IMR-90 (cell line): ENCODE measurements at regions not wholly inside any gene's neighbourhood (a gene's known extent, or its start where the extent isn't known, plus 50 kb on each side); places are given as distances from the start of the nearest gene placed in this dataset.

ENCODE experiments used
- ATAC-seq: fragments of 200-7000 bp; cut with Tn5 transposase; 2 replicates; pipeline ENCODE4 v1.9.1; 2020; ENCODE audit warnings: low read depth, mild to moderate bottlenecking, moderate library complexity
- BruUV-seq: library from RNA; stranded (reverse); fragments of 400-500 nt; replicated peaks from 2 replicates; lab custom pipeline; 2021; lab: Mats Ljungman, UMichigan
- CTCF ChIA-PET: fragments of 300-600 bp; formaldehyde crosslinking; extraction: SDS; loops from one replicate; lab custom pipeline; 2021; ENCODE audit warnings: antibody characterized with exemption; lab: Yijun Ruan, JAX
- POLR2A ChIA-PET: fragments of 300-600 bp; sonication (Branson Sonifier 250); formaldehyde crosslinking; loops from one replicate; lab custom pipeline; 2022; ENCODE audit warnings: antibody characterized with exemption; ENCODE audit not compliant: unreplicated experiment; lab: Charles Lee
- DNase-seq: peaks from one replicate; pipeline ENCODE4 v3.0.0; 2013
- H2AFZ ChIP-seq: replicated peaks from 2 replicates; pipeline ENCODE3; 2013; ENCODE audit warnings: low read length, mild to moderate bottlenecking; ENCODE audit not compliant: poor library complexity
- H2AK5ac ChIP-seq: 2 replicates; pipeline ENCODE4 v1.6.1; 2013; ENCODE audit warnings: low read depth, low read length, inconsistent platforms
- H2AK9ac ChIP-seq: replicated peaks from 2 replicates; pipeline ENCODE3; 2013; ENCODE audit warnings: mild to moderate bottlenecking, low read depth, low read length, moderate library complexity; ENCODE audit not compliant: poor library complexity
- H2BK120ac ChIP-seq: 2 replicates; pipeline ENCODE4 v1.6.1; 2013; ENCODE audit warnings: low read depth, low read length, inconsistent platforms
- H2BK15ac ChIP-seq: 3 replicates; pipeline ENCODE4 v1.6.1; 2013; ENCODE audit warnings: low read depth, low read length, inconsistent platforms
- H2BK20ac ChIP-seq: 2 replicates; pipeline ENCODE4 v1.6.1; 2013; ENCODE audit warnings: low read depth, mild to moderate bottlenecking, inconsistent platforms, low read length, moderate library complexity
- H2BK5ac ChIP-seq: 2 replicates; pipeline ENCODE4 v1.6.1; 2013; ENCODE audit warnings: mild to moderate bottlenecking, low read depth, low read length, inconsistent platforms; ENCODE audit not compliant: poor library complexity, severe bottlenecking
- H3K14ac ChIP-seq: replicated peaks from 2 replicates; pipeline ENCODE4 v1.6.1; 2013; ENCODE audit warnings: low read depth, low read length, inconsistent platforms
- H3K18ac ChIP-seq: 2 replicates; pipeline ENCODE4 v1.6.1; 2013; ENCODE audit warnings: low read depth, low read length, control low read depth
- H3K23ac ChIP-seq: 2 replicates; pipeline ENCODE4 v1.6.1; 2013; ENCODE audit warnings: low read depth, low read length, inconsistent platforms
- H3K27ac ChIP-seq: 2 replicates; pipeline ENCODE4 v1.5.1; 2013; ENCODE audit warnings: mild to moderate bottlenecking, control low read depth, low read length; ENCODE audit not compliant: insufficient read depth
- H3K27me3 ChIP-seq: 2 replicates; pipeline ENCODE4 v1.6.1; 2013; ENCODE audit warnings: low read length; ENCODE audit not compliant: control insufficient read depth, insufficient read depth
- H3K36me3 ChIP-seq: 2 replicates; pipeline ENCODE4 v1.6.1; 2013; ENCODE audit warnings: low read length, mixed read lengths; ENCODE audit not compliant: control insufficient read depth, insufficient read depth
- H3K4ac ChIP-seq: 2 replicates; pipeline ENCODE4 v1.6.1; 2013; ENCODE audit warnings: low read depth, low read length, inconsistent platforms
- H3K4me1 ChIP-seq: 2 replicates; pipeline ENCODE4 v1.6.1; 2013; ENCODE audit warnings: low read length, mixed read lengths; ENCODE audit not compliant: control insufficient read depth, insufficient read depth
- H3K4me2 ChIP-seq: 2 replicates; pipeline ENCODE4 v1.6.1; 2013; ENCODE audit warnings: low read depth, mild to moderate bottlenecking, control low read depth, low read length, moderate library complexity
- H3K4me3 ChIP-seq: 2 replicates; pipeline ENCODE4 v1.5.1; 2013; ENCODE audit warnings: low read depth, mild to moderate bottlenecking, control low read depth, low read length, moderate library complexity; ENCODE audit not compliant: insufficient read depth
- H3K56ac ChIP-seq: 2 replicates; pipeline ENCODE4 v1.6.1; 2013; ENCODE audit warnings: low read length, inconsistent platforms; ENCODE audit not compliant: insufficient read depth; ENCODE audit errors: extremely low read depth
- H3K79me1 ChIP-seq, 2 experiments: 2 replicates each; pipeline ENCODE4 v1.6.1; 2013; ENCODE audit warnings: low read length in 2 of 2, inconsistent platforms in 1 of 2, low read depth in 1 of 2
- H3K9ac ChIP-seq: 2 replicates; pipeline ENCODE4 v1.6.1; 2013; ENCODE audit warnings: low read depth, low read length, control low read depth
- H3K9me1 ChIP-seq: 2 replicates; pipeline ENCODE4 v1.6.1; 2013; ENCODE audit warnings: low read length, inconsistent platforms; ENCODE audit not compliant: insufficient read depth
- H3K9me3 ChIP-seq: 2 replicates; pipeline ENCODE4 v1.6.1; 2013; ENCODE audit warnings: low read length; ENCODE audit not compliant: control insufficient read depth, insufficient read depth
- H4K20me1 ChIP-seq: 2 replicates; pipeline ENCODE4 v1.6.1; 2013; ENCODE audit warnings: low read length, inconsistent platforms; ENCODE audit not compliant: insufficient read depth
- H4K5ac ChIP-seq: 2 replicates; pipeline ENCODE4 v1.6.1; 2013; ENCODE audit warnings: mild to moderate bottlenecking, low read depth, low read length, control low read depth
- H4K8ac ChIP-seq, 2 experiments: 2 replicates each; pipeline ENCODE4 v1.6.1; 2013; ENCODE audit warnings: low read depth in 2 of 2, low read length in 2 of 2, control low read depth in 1 of 2, inconsistent platforms in 1 of 2
- H4K91ac ChIP-seq: 2 replicates; pipeline ENCODE4 v1.6.1; 2013; ENCODE audit warnings: low read depth, low read length, inconsistent platforms; ENCODE audit not compliant: insufficient read depth
- BHLHE40 ChIP-seq: fragments of 150-350 bp; IDR thresholded peaks from 2 replicates; pipeline ENCODE4 v1.6.1; 2016; ENCODE audit warnings: mild to moderate bottlenecking, low read depth, low read length
- CEBPB ChIP-seq: IDR thresholded peaks from 2 replicates; pipeline ENCODE4 v1.6.1; 2012; ENCODE audit warnings: low read depth, low read length, improper control_type of control experiment
- CHD1 ChIP-seq: IDR thresholded peaks from 2 replicates; pipeline ENCODE4 v1.6.1; 2012; ENCODE audit warnings: low read depth, low read length, improper control_type of control experiment
- MAZ ChIP-seq: IDR thresholded peaks from 2 replicates; pipeline ENCODE4 v1.6.1; 2012; ENCODE audit warnings: low read depth, mild to moderate bottlenecking, low read length, improper control_type of control experiment, moderate library complexity, borderline replicate concordance
- NFE2L2 ChIP-seq: fragments of 150-350 bp; IDR thresholded peaks from 2 replicates; pipeline ENCODE4 v1.6.1; 2016; ENCODE audit warnings: low read depth, mild to moderate bottlenecking, low read length
- POLR2A ChIP-seq: IDR thresholded peaks from 2 replicates; pipeline ENCODE4 v1.6.1; 2012; ENCODE audit warnings: mild to moderate bottlenecking, low read depth, low read length
- RAD21 ChIP-seq: IDR thresholded peaks from 2 replicates; pipeline ENCODE4 v1.6.1; 2012; ENCODE audit warnings: low read length, improper control_type of control experiment
- RCOR1 ChIP-seq: IDR thresholded peaks from 2 replicates; pipeline ENCODE4 v1.6.1; 2012; ENCODE audit warnings: mild to moderate bottlenecking, low read length, improper control_type of control experiment; ENCODE audit not compliant: insufficient replicate concordance
- RFX5 ChIP-seq: IDR thresholded peaks from 2 replicates; pipeline ENCODE4 v1.8.0; 2012; ENCODE audit warnings: low read depth, mild to moderate bottlenecking, low read length, moderate library complexity
- WGBS, 2 experiments: methylation state at CpG; one replicate each; pipeline versions ENCODE4 v1.1.5 to v1.1.7; 2013; ENCODE audit warnings: missing lambda C conversion rate in 2 of 2; ENCODE audit not compliant: insufficient read length in 1 of 2; ENCODE audit errors: extremely low coverage in 2 of 2; 5-methylcytosine and 5-hydroxymethylcytosine counted together
- dilution Hi-C: fragments of 300-500 bp; cut with HindIII; formaldehyde crosslinking; loops from one replicate; pipeline ENCODE4 v1.14.3; 2018; ENCODE audit warnings: low sequenced_read_pairs; ENCODE audit not compliant: unreplicated experiment
- in situ Hi-C: fragments of 300-500 bp; cut with MboI; formaldehyde crosslinking; loops from 3 replicates; pipeline ENCODE4 v1.14.3; 2019; ENCODE audit warnings: low sequenced_read_pairs, inconsistent platforms, mixed read lengths
- intact Hi-C: fragments of 100-400 bp; cut with micrococcal nuclease; formaldehyde crosslinking; loops from 2 replicates; pipeline ENCODE4 v1.10.0; 2022
- TF ChIP-seq, protein P1 (sequence below): fragments of 150-350 bp; IDR thresholded peaks from 2 replicates; pipeline ENCODE4 v1.6.1; 2017; ENCODE audit warnings: mild to moderate bottlenecking, antibody characterized with exemption, low read length, low read depth

- Histone ChIP-seq H4K91ac (no peak overlapping the region), H4K5ac (no peak overlapping the region), H3K56ac (no peak overlapping the region), H3K4ac (no peak overlapping the region), H3K9me1 (no peaks in the 10 kb centered on the region), H3K23ac (no peak overlapping the region), H2BK5ac (no peak overlapping the region), H2AK5ac (no peak overlapping the region), H3K9me3 (peaks cover 4% of the 10 kb centered on the region; the same call in 1 of the 2 replicates), H3K27me3 (no peaks in the 10 kb centered on the region), H2AFZ (no peak overlapping the region), H4K8ac (no peak overlapping the region), H3K4me2 (no peak overlapping the region), H3K79me1 (no peaks in the 10 kb centered on the region), H3K4me1 (no peaks in the 10 kb centered on the region), H3K4me3 (no peak overlapping the region), H3K36me3 (no peaks in the 10 kb centered on the region), H4K20me1 (no peaks in the 10 kb centered on the region), H3K27ac (no peak overlapping the region), H2BK120ac (no peak overlapping the region), H3K14ac (no peak overlapping the region), H2BK20ac (no peak overlapping the region), H2AK9ac (no peak overlapping the region), H3K18ac (no peak overlapping the region), H2BK15ac (no peak overlapping the region), H3K9ac (no peak overlapping the region)
- DNase-seq: no peak
- in situ Hi-C loops (no loop called here), dilution Hi-C loops (no loop called here), intact Hi-C loops (no loop called here)
- no peak for ATAC-seq
- POLR2A ChIA-PET: no interaction called here
- WGBS, 2 experiments: no CpG with 5 or more reads among the region's 5 CpGs
- CTCF ChIA-PET: interaction anchor here (0.6 kb wide), 1 partner anchor 331 kb away, joined by 3 read pairs; no protein-coding TSS in a partner anchor
- TF ChIP-seq RCOR1: no peak
- no peak for TF ChIP-seq RAD21
- no peak for TF ChIP-seq BHLHE40
- TF ChIP-seq MAZ: no peak
- TF ChIP-seq RFX5: no peak
- no peak for TF ChIP-seq CHD1
- TF ChIP-seq, protein P1, sequence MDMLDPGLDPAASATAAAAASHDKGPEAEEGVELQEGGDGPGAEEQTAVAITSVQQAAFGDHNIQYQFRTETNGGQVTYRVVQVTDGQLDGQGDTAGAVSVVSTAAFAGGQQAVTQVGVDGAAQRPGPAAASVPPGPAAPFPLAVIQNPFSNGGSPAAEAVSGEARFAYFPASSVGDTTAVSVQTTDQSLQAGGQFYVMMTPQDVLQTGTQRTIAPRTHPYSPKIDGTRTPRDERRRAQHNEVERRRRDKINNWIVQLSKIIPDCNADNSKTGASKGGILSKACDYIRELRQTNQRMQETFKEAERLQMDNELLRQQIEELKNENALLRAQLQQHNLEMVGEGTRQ: no peak
- no peak for TF ChIP-seq POLR2A
- TF ChIP-seq CEBPB: no peak
- no peak for TF ChIP-seq NFE2L2
- BruUV-seq: no TSS peak
Observed at GRCh38 chr5:12072441-12072840, 168.2 kb upstream of the CTNND2 start.
